ENCODE measurements at regions not wholly inside any gene's neighbourhood (a gene's known extent, or its start where the extent isn't known, plus 50 kb on each side); places are given as distances from the start of the nearest gene placed in this dataset.
"Not testable (repeated sequence)": the region's sequence is repeated elsewhere in the genome, so short reads cannot be mapped to it uniquely, and the experiment has no call there.

DNA sequence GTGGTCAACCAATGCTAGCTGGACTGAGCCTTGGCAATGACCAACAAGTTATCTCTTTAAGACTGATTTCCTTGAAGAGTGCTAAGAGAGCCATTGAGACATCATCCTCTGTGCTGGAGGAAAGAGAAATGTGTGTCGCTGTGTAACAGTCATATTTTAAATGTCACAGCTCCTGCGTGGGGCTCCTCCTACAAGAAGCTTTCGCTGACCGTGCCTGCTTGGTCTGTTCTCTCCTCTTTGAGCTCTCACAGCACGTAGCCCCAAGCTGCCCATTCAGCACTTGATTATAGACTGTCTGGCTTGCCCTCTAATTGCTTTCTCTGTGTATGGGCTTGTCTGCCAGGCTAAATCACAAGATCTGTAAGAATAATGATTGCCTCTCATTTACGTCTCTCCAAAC lies 221.3 kb downstream of the FOXD2 start:
- DNase-seq (ENCODE audit: low spot score in 2 of 2): peak in 1 of 2 donors; percentile 28
- Histone ChIP-seq H3K9me3 (no peaks in the 10 kb centered on the region), H3K27me3 (no peaks in the 10 kb centered on the region), H3K36me3 (no peaks in the 10 kb centered on the region), H3K4me3 (no peak overlapping the region), H3K4me1 (peaks cover 3 to 45% of the 10 kb centered on the region in 2 donors), H3K27ac (no peak overlapping the region)
- intact Hi-C loops (cut with DNase I): loop anchor here (5.0 kb wide), 1 partner anchor 137 kb away; no protein-coding TSS in a partner anchor
- TF ChIP-seq, protein P1, sequence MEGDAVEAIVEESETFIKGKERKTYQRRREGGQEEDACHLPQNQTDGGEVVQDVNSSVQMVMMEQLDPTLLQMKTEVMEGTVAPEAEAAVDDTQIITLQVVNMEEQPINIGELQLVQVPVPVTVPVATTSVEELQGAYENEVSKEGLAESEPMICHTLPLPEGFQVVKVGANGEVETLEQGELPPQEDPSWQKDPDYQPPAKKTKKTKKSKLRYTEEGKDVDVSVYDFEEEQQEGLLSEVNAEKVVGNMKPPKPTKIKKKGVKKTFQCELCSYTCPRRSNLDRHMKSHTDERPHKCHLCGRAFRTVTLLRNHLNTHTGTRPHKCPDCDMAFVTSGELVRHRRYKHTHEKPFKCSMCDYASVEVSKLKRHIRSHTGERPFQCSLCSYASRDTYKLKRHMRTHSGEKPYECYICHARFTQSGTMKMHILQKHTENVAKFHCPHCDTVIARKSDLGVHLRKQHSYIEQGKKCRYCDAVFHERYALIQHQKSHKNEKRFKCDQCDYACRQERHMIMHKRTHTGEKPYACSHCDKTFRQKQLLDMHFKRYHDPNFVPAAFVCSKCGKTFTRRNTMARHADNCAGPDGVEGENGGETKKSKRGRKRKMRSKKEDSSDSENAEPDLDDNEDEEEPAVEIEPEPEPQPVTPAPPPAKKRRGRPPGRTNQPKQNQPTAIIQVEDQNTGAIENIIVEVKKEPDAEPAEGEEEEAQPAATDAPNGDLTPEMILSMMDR (IDR thresholded peaks at IDR 0.05): no peak

DNA sequence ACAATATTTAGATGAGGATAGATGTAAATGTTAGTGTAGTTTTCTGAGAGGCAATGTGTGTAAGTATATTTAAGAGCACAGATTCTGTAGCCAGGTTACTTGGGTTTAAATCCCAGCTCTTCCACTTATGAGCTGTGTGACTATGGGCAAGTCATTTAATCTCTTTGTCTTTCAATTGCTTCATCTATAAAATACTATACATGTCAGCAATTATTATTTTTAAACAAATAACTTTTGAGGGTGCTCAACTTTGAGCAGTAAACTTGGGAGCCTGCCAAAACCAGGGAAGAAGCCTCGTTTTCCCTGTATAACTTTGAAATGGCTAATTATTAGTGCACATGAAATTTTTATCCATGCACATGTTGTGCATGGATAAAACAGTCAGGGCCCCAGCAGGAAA lies 222.8 kb downstream of the FOXD2 start:
- H3K27ac ChIP-seq: no peak overlapping the region
- H3K4me1 ChIP-seq: peaks cover under 1 to 31% of the 10 kb centered on the region in 2 donors
- intact Hi-C loops (cut with DNase I): no loop called here
- TF ChIP-seq, protein P1 (IDR thresholded peaks at IDR 0.05): no peak
- H3K36me3 ChIP-seq: no peaks in the 10 kb centered on the region
- DNase-seq (ENCODE audit: low spot score in 2 of 2): peak in 1 of 2 donors; percentile 33
- H3K9me3 ChIP-seq: no peaks in the 10 kb centered on the region
- no peaks in the 10 kb centered on the region for H3K27me3 ChIP-seq
- no peak overlapping the region for H3K4me3 ChIP-seq

DNA sequence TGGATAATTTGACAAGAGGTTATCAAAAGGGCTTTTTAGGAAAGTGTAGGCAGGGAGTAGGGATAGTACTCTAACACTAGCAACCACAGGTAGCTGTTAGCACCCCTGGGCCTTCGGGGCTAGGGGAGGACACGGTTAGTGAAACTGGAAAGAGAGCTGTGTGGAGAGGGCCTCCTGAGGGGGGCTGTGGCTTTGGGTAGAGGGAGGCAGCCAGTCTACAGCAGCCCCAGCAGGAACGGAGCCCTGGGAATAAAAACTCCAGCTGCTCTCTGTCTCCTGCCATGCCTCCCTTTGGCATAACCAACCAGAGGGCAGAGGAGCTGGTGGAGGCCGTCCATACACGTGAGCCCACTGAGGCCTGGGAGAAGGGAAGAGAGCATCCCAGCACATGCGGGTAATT lies 223.2 kb downstream of the FOXD2 start:
- intact Hi-C loops (cut with DNase I): no loop called here
- H3K27me3 ChIP-seq: no peaks in the 10 kb centered on the region
- H3K4me3 ChIP-seq: no peak overlapping the region
- DNase-seq (ENCODE audit: low spot score in 2 of 2): peak in 1 of 2 donors; percentile 16
- TF ChIP-seq, protein P1 (IDR thresholded peaks at IDR 0.05): no peak
- H3K27ac ChIP-seq: no peak overlapping the region
- peaks cover 0 to 26% of the 10 kb centered on the region in 2 donors for H3K4me1 ChIP-seq
- no peaks in the 10 kb centered on the region for H3K36me3 ChIP-seq
- no peaks in the 10 kb centered on the region for H3K9me3 ChIP-seq

DNA sequence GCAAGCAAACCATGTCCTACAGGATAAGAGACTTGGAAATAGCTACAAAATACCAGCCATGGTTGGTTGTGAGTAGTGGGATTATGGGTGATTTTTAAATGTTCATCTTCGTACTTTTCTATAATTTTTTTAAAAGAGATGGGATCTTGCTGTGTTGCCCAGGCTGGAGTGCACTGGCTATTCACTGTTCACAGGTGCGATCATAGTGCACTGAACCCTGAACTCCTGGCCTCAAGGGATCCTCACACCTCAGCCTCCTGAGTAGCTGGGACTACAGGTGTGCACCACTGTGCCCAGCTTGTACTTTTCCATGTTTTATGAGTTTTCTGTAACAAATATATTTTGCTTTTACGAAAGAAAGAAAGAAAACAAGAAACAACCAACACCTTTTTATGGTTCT lies 224.2 kb downstream of the FOXD2 start:
- intact Hi-C loops (cut with DNase I): no loop called here
- H3K9me3 ChIP-seq: no peaks in the 10 kb centered on the region
- no peaks in the 10 kb centered on the region for H3K27me3 ChIP-seq
- TF ChIP-seq, protein P1 (IDR thresholded peaks at IDR 0.05): no peak
- H3K4me3 ChIP-seq: no peak overlapping the region
- no peaks in the 10 kb centered on the region for H3K36me3 ChIP-seq
- no peak for DNase-seq (ENCODE audit: low spot score in 2 of 2)
- H3K27ac ChIP-seq: no peak overlapping the region
- H3K4me1 ChIP-seq: peaks cover 0 to 19% of the 10 kb centered on the region in 2 donors

DNA sequence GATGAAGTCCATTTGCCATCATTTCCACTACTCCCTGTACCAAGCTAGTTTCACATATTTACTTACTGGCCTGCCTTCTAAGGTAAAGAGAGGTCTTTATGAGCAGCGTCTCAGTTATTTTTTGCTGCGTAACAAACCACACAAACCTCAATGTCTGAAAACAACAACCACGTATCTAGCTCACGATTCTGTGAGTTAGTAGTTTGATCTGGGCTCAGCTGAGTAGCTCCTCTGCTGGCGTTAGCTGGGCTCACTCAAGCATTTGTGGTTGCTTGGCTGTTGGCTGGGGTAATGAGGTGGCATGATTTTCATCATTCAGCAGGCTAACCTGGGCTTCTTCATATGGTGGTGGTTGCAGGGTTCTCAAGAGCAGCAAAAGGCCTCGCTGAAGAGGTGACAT lies 225.4 kb downstream of the FOXD2 start:
- no peak overlapping the region for H3K27ac ChIP-seq
- peaks cover 0 to 9% of the 10 kb centered on the region in 2 donors for H3K4me1 ChIP-seq
- TF ChIP-seq, protein P1 (IDR thresholded peaks at IDR 0.05): no peak
- H3K4me3 ChIP-seq: no peak overlapping the region
- no peaks in the 10 kb centered on the region for H3K9me3 ChIP-seq
- no peaks in the 10 kb centered on the region for H3K27me3 ChIP-seq
- peak in 1 of 2 donors; percentile 34 for DNase-seq (ENCODE audit: low spot score in 2 of 2)
- intact Hi-C loops (cut with DNase I): no loop called here
- H3K36me3 ChIP-seq: no peaks in the 10 kb centered on the region

DNA sequence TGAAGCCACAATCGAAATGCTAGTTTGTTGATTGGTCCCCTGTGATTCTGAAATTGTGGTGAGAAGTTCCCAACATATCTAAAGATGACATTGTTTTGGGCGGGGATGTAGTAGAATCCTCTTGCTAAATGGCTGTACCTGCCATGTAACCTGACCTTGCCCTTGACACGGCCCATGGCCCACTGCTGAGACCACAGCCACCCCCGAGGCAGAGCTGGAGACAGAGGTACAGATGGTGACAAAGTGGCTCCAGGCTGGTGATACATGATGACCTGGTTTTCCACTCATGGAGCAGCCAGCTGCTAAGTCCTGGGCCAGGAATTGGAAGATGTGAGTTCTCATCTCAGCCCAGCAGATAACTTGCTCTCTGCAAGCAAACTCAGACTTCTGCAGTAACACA lies 226.5 kb downstream of the FOXD2 start:
- H3K9me3 ChIP-seq: no peaks in the 10 kb centered on the region
- intact Hi-C loops (cut with DNase I): no loop called here
- H3K36me3 ChIP-seq: no peaks in the 10 kb centered on the region
- no peaks in the 10 kb centered on the region for H3K4me1 ChIP-seq
- H3K27ac ChIP-seq: no peak overlapping the region
- H3K27me3 ChIP-seq: no peaks in the 10 kb centered on the region
- no peak overlapping the region for H3K4me3 ChIP-seq
- DNase-seq (ENCODE audit: low spot score in 2 of 2): peak in 1 of 2 donors; percentile 25
- TF ChIP-seq, protein P1 (IDR thresholded peaks at IDR 0.05): no peak

DNA sequence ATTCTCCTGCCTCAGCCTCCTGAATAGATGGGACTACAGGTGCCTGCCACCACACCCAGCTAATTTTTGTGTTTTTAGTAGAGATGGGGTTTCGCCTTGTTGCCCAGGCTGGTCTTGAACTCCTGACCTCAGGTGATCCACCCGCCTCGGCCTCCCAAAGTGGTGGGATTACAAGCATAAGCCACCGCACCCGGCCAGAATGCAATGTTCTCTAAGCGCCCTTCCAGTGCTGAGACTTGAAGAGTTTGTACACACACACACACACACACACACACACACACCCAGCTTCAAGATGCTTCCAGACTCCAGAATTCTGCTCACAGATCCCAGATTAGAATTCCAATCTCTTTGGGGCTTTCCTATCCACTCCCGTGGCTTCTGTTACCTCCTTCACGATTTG lies 227.1 kb downstream of the FOXD2 start:
- not testable (repeated sequence) for H3K27me3 ChIP-seq
- DNase-seq (ENCODE audit: low spot score in 2 of 2): peak in 1 of 2 donors; percentile 30

More for the DNA sequence above, 227.1 kb downstream of the FOXD2 start:
- intact Hi-C loops (cut with DNase I); H3K27ac ChIP-seq; H3K4me3 ChIP-seq; H3K4me1 ChIP-seq; H3K9me3 ChIP-seq; H3K36me3 ChIP-seq: not testable (repeated sequence)

Measured in ascending aorta (tissue), 2 donors.